ENCODE measurements at regions not wholly inside any gene's neighbourhood (a gene's known extent, or its start where the extent isn't known, plus 50 kb on each side); places are given as distances from the start of the nearest gene placed in this dataset.

DNA sequence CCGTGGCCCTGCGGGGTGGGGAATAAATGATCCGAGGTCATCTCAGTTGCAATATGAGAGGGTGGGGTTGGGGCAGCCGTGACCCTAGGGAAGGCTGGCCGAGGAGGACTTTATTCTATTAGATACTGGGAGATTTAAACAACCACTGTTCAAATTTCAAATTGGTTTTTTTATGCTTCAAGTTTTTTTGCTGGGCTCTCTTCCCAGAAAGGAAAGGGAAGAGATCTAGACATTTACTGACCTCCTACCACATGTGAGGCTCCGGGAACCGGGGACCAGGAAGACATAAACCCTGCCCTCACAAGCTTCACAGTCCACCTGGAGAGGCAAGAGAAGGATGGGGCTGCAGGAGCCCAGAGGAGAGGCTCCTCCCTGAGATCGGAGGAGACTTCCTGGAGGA, 207.3 kb downstream of the FOXD2 start:
- TF ChIP-seq POLR2A (IDR thresholded peaks at IDR 0.05) (no peak), POLR2AphosphoS5 (IDR thresholded peaks at IDR 0.05) (no peak)
- TF ChIP-seq, protein P1, sequence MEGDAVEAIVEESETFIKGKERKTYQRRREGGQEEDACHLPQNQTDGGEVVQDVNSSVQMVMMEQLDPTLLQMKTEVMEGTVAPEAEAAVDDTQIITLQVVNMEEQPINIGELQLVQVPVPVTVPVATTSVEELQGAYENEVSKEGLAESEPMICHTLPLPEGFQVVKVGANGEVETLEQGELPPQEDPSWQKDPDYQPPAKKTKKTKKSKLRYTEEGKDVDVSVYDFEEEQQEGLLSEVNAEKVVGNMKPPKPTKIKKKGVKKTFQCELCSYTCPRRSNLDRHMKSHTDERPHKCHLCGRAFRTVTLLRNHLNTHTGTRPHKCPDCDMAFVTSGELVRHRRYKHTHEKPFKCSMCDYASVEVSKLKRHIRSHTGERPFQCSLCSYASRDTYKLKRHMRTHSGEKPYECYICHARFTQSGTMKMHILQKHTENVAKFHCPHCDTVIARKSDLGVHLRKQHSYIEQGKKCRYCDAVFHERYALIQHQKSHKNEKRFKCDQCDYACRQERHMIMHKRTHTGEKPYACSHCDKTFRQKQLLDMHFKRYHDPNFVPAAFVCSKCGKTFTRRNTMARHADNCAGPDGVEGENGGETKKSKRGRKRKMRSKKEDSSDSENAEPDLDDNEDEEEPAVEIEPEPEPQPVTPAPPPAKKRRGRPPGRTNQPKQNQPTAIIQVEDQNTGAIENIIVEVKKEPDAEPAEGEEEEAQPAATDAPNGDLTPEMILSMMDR (IDR thresholded peaks at IDR 0.05): no peak

Measured in suprapubic skin (tissue), 4 donors.